Uterus (tissue), 2 donors: ENCODE measurements at regions not wholly inside any gene's neighbourhood (a gene's known extent, or its start where the extent isn't known, plus 50 kb on each side); places are given as distances from the start of the nearest gene placed in this dataset.

ENCODE experiments used
- POLR2A ChIP-seq, 2 donors: fragments of 450-650 bp; IDR thresholded peaks; one replicate each; pipeline ENCODE4 v1.6.1; 2016; ENCODE audit warnings: antibody characterized with exemption in 2 of 2, mild to moderate bottlenecking in 1 of 2, moderate library complexity in 1 of 2
- TF ChIP-seq, protein P1 (sequence below), 4 experiments: fragments of 200-600 bp in 2 of 4; fragments of 450-650 bp in 2 of 4; sonication (generic) in 2 of 4; IDR thresholded peaks; one replicate each; pipeline ENCODE4 v1.5.1; 2016 to 2019; ENCODE audit warnings: antibody characterized with exemption in 4 of 4, mild to moderate bottlenecking in 2 of 4, moderate library complexity in 1 of 4

DNA sequence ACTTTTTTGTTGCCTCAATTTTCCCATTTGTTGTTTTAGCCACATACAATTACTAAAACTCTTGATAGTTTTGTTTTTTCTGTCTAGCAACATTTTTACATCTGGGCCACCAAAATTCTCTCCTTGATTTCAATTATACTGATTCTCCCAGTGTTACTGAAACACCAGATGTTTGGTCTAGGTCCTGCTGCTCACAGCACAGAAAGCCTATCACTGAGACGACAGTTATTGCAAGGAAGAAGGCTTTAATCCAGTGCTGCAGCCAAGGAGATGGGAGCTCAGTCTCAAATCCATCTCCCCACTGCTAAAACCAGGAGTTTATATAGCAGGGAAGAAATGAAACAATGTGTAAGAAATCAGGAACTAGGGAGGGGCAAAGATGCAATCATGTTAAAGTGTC is 837.7 kb upstream of the CNTN5 start:
- TF ChIP-seq, protein P1, sequence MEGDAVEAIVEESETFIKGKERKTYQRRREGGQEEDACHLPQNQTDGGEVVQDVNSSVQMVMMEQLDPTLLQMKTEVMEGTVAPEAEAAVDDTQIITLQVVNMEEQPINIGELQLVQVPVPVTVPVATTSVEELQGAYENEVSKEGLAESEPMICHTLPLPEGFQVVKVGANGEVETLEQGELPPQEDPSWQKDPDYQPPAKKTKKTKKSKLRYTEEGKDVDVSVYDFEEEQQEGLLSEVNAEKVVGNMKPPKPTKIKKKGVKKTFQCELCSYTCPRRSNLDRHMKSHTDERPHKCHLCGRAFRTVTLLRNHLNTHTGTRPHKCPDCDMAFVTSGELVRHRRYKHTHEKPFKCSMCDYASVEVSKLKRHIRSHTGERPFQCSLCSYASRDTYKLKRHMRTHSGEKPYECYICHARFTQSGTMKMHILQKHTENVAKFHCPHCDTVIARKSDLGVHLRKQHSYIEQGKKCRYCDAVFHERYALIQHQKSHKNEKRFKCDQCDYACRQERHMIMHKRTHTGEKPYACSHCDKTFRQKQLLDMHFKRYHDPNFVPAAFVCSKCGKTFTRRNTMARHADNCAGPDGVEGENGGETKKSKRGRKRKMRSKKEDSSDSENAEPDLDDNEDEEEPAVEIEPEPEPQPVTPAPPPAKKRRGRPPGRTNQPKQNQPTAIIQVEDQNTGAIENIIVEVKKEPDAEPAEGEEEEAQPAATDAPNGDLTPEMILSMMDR (IDR thresholded peaks at IDR 0.05): no peak
- TF ChIP-seq POLR2A (IDR thresholded peaks at IDR 0.05): no peak
